CD4-positive, alpha-beta T cell (primary cell): ENCODE measurements at regions not wholly inside any gene's neighbourhood (a gene's known extent, or its start where the extent isn't known, plus 50 kb on each side); places are given as distances from the start of the nearest gene placed in this dataset.

Experiments
- ATAC-seq: fragments of 200-7000 bp; cut with Tn5 transposase; one replicate; pipeline ENCODE4 v1.10.0; 2022; ENCODE audit warnings: mild to moderate bottlenecking; ENCODE audit not compliant: poor library complexity
- CTCF ChIA-PET: fragments of 350-600 bp; sonication (Branson Sonifier 250); formaldehyde crosslinking; loops from one replicate; lab custom pipeline; 2021; ENCODE audit warnings: antibody characterized with exemption, inconsistent platforms; lab: Charles Lee
- POLR2A ChIA-PET: fragments of 350-600 bp; sonication (Branson Sonifier 250); formaldehyde crosslinking; loops from one replicate; lab custom pipeline; 2021; ENCODE audit warnings: antibody characterized with exemption, inconsistent platforms; lab: Charles Lee
- DNase-seq, 14 experiments: peaks; one replicate each; pipeline ENCODE4 v3.0.0-alpha.2; 2013 to 2020; ENCODE audit warnings: mixed read lengths in 2 of 14
- H3K27ac ChIP-seq, 2 donors: one replicate each; pipeline versions ENCODE4 v1.5.1 to v1.7.0; 2013; ENCODE audit warnings: low read length in 2 of 2, low read depth in 1 of 2, mild to moderate bottlenecking in 1 of 2
- H3K27me3 ChIP-seq, 2 experiments: 1 replicate in 1 of 2; 2 replicates in 1 of 2; pipeline versions ENCODE4 v1.6.1 to v1.7.0; 2013; ENCODE audit warnings: low read length in 2 of 2, control low read depth in 1 of 2, mild to moderate bottlenecking in 1 of 2, moderate library complexity in 1 of 2; ENCODE audit not compliant: insufficient read depth in 2 of 2, control insufficient read depth in 1 of 2
- H3K36me3 ChIP-seq: one replicate; pipeline ENCODE4 v1.6.1; 2013; ENCODE audit warnings: low read length, control low read depth; ENCODE audit not compliant: insufficient read depth
- H3K4me1 ChIP-seq: one replicate; pipeline ENCODE4 v1.6.1; 2013; ENCODE audit warnings: low read length, control low read depth; ENCODE audit not compliant: insufficient read depth
- H3K4me3 ChIP-seq: one replicate; pipeline ENCODE4 v1.5.1; 2013; ENCODE audit warnings: mild to moderate bottlenecking, low read length, moderate library complexity
- H3K9me3 ChIP-seq, 2 experiments: 1 replicate in 1 of 2; 2 replicates in 1 of 2; pipeline versions ENCODE4 v1.6.1 to v1.7.0; 2013; ENCODE audit warnings: low read length in 2 of 2, mild to moderate bottlenecking in 2 of 2, control low read depth in 1 of 2, moderate library complexity in 1 of 2; ENCODE audit not compliant: control insufficient read depth in 1 of 2, insufficient read depth in 1 of 2
- H3K27ac Mint-ChIP-seq: one replicate; pipeline ENCODE4 v1.8.0; 2020; ENCODE audit warnings: mixed read lengths
- H3K27me3 Mint-ChIP-seq: one replicate; pipeline ENCODE4 v1.8.0; 2021; ENCODE audit warnings: mixed read lengths
- H3K36me3 Mint-ChIP-seq: one replicate; pipeline ENCODE4 v1.8.0; 2021; ENCODE audit warnings: low read depth, mixed read lengths
- H3K4me1 Mint-ChIP-seq: one replicate; pipeline ENCODE4 v1.8.0; 2021; ENCODE audit warnings: low read depth, mixed read lengths
- H3K4me3 Mint-ChIP-seq: one replicate; pipeline ENCODE4 v1.8.0; 2020; ENCODE audit warnings: mild to moderate bottlenecking, mixed read lengths
- H3K9me3 Mint-ChIP-seq: one replicate; pipeline ENCODE4 v1.8.0; 2020; ENCODE audit warnings: mixed read lengths
- intact Hi-C, 2 experiments: fragments of 100-400 bp; cut with DNase I in 1 of 2; cut with micrococcal nuclease in 1 of 2; formaldehyde crosslinking; loops; one replicate each; pipeline versions ENCODE4 v1.15.1 to v1.9.0; 2023 to 2025; cut with DNase I, micrococcal nuclease
- TF ChIP-seq, protein P1 (sequence below): fragments of 200-600 bp; IDR thresholded peaks from one replicate; pipeline ENCODE4 v1.8.0; 2022; ENCODE audit warnings: antibody characterized with exemption, mild to moderate bottlenecking

GRCh38 chr11:128354476-128354875 is 232.9 kb downstream of the ETS1 start:
- POLR2A ChIA-PET, result no interaction called here
- no peaks in the 10 kb centered on the region for H3K9me3 Mint-ChIP-seq
- TF ChIP-seq, protein P1, sequence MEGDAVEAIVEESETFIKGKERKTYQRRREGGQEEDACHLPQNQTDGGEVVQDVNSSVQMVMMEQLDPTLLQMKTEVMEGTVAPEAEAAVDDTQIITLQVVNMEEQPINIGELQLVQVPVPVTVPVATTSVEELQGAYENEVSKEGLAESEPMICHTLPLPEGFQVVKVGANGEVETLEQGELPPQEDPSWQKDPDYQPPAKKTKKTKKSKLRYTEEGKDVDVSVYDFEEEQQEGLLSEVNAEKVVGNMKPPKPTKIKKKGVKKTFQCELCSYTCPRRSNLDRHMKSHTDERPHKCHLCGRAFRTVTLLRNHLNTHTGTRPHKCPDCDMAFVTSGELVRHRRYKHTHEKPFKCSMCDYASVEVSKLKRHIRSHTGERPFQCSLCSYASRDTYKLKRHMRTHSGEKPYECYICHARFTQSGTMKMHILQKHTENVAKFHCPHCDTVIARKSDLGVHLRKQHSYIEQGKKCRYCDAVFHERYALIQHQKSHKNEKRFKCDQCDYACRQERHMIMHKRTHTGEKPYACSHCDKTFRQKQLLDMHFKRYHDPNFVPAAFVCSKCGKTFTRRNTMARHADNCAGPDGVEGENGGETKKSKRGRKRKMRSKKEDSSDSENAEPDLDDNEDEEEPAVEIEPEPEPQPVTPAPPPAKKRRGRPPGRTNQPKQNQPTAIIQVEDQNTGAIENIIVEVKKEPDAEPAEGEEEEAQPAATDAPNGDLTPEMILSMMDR, result no peak
- no peak for DNase-seq
- no peak overlapping the region for H3K4me3 Mint-ChIP-seq
- H3K9me3 ChIP-seq, result no peaks in the 10 kb centered on the region
- H3K4me3 ChIP-seq, result no peak overlapping the region
- H3K27ac ChIP-seq, result no peak overlapping the region
- ATAC-seq, result no peak
- CTCF ChIA-PET, result interaction anchor here (0.6 to 1.0 kb wide), 2 partner anchors 63 to 1521 kb away, joined by 3 read pairs; no protein-coding TSS in a partner anchor
- H3K4me1 ChIP-seq, result peaks cover 11% of the 10 kb centered on the region
- no peaks in the 10 kb centered on the region for H3K27me3 Mint-ChIP-seq
- H3K36me3 ChIP-seq, result no peaks in the 10 kb centered on the region
- intact Hi-C loops, result no loop called here
- H3K27me3 ChIP-seq, result no peaks in the 10 kb centered on the region
- H3K27ac Mint-ChIP-seq, result no peak overlapping the region
- H3K4me1 Mint-ChIP-seq, result peaks cover 69% of the 10 kb centered on the region
- H3K36me3 Mint-ChIP-seq, result no peaks in the 10 kb centered on the region

DNA sequence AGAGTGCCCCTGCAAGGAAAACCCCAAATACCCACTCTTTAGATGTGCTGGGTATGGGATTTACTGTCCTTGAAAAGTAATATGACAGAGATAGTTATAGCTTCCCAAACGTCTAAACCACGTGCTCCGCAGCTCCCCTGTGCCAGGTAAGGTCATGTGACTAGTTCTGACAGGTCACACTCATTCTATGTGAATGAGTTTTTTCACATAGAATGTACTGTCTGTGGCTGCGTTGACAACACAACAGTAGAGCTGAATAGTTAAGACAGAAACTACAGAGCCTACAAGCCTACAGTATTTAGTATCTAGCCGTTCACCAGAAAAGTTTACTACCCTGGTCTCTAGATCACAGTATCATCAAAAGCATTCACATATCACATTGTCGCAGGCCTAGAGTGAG is 236.2 kb downstream of the ETS1 start:
- Histone ChIP-seq H3K9me3 (no peaks in the 10 kb centered on the region), H3K27me3 (no peaks in the 10 kb centered on the region), H3K4me3 (no peak overlapping the region), H3K36me3 (no peaks in the 10 kb centered on the region), H3K4me1 (peaks cover 25% of the 10 kb centered on the region), H3K27ac (no peak overlapping the region)
- Mint-ChIP-seq H3K4me3 (no peak overlapping the region), H3K9me3 (no peaks in the 10 kb centered on the region), H3K36me3 (no peaks in the 10 kb centered on the region), H3K27me3 (no peaks in the 10 kb centered on the region), H3K4me1 (peaks cover 78% of the 10 kb centered on the region), H3K27ac (peak overlapping the region; percentile 82)
- ATAC-seq (peak; percentile 48), DNase-seq (peak in 2 of 14 experiments; percentile 19 to 22)
- TF ChIP-seq, protein P1, result no peak
- ChIA-PET POLR2A (interaction anchor here (0.9 to 2.7 kb wide), 4 partner anchors 9 to 54 kb away, joined by 3 to 11 read pairs (median 7); no protein-coding TSS in a partner anchor), CTCF (interaction anchor here (0.6 to 1.3 kb wide), 4 partner anchors 10 to 154 kb away, joined by 3 read pairs; no protein-coding TSS in a partner anchor)
- intact Hi-C loops, result no loop called here

GRCh38 chr11:128349650-128350299 is 237.6 kb downstream of the ETS1 start:
- TF ChIP-seq, protein P1, result no peak
- ChIA-PET POLR2A (interaction anchor here (0.9 to 2.7 kb wide), 7 partner anchors 10 to 116 kb away, joined by 3 to 11 read pairs (median 3); no protein-coding TSS in a partner anchor), CTCF (interaction anchor here (1.0 kb wide), 1 partner anchor 31 kb away, joined by 3 read pairs; no protein-coding TSS in a partner anchor)
- Mint-ChIP-seq H3K4me3 (peak overlapping the region; percentile 78), H3K4me1 (peaks cover 88% of the 10 kb centered on the region), H3K36me3 (no peaks in the 10 kb centered on the region), H3K27ac (peak overlapping the region; percentile 82), H3K27me3 (no peaks in the 10 kb centered on the region), H3K9me3 (no peaks in the 10 kb centered on the region)
- no peaks in the 10 kb centered on the region for H3K9me3 ChIP-seq
- ATAC-seq (peak; percentile 63), DNase-seq (peak in 4 of 14 experiments; percentile 40 to 50 (median 46))
- intact Hi-C loops, result no loop called here
- H3K27ac ChIP-seq, result no peak overlapping the region
- H3K4me3 ChIP-seq, result peak overlapping the region; percentile 8
- H3K4me1 ChIP-seq, result peaks cover 36% of the 10 kb centered on the region
- no peaks in the 10 kb centered on the region for H3K36me3 ChIP-seq
- no peaks in the 10 kb centered on the region for H3K27me3 ChIP-seq
